ENCODE measurements at regions not wholly inside any gene's neighbourhood (a gene's known extent, or its start where the extent isn't known, plus 50 kb on each side); places are given as distances from the start of the nearest gene placed in this dataset.

GRCh38 chr18:79625924-79626561 lies 53.6 kb upstream of the CTDP1 start:
- no peak for DNase-seq (ENCODE audit: extremely low spot score, unreplicated experiment)
- H3K27ac Mint-ChIP-seq (ENCODE audit: unreplicated experiment): no peak overlapping the region
- no peaks in the 10 kb centered on the region for H3K9me3 Mint-ChIP-seq (ENCODE audit: unreplicated experiment)
- no peak for TF ChIP-seq CTCF (IDR thresholded peaks at IDR 0.05)
- H3K4me1 Mint-ChIP-seq (ENCODE audit: unreplicated experiment): no peaks in the 10 kb centered on the region
- H3K36me3 Mint-ChIP-seq (ENCODE audit: unreplicated experiment): no peaks in the 10 kb centered on the region
- H3K27me3 Mint-ChIP-seq (ENCODE audit: unreplicated experiment): peaks cover 60% of the 10 kb centered on the region
- H3K4me3 Mint-ChIP-seq (ENCODE audit: unreplicated experiment): no peak overlapping the region

GRCh38 chr18:79626905-79627749 lies 52.5 kb upstream of the CTDP1 start:
- no peak overlapping the region for H3K27ac Mint-ChIP-seq (ENCODE audit: unreplicated experiment)
- peaks cover 58% of the 10 kb centered on the region for H3K27me3 Mint-ChIP-seq (ENCODE audit: unreplicated experiment)
- H3K36me3 Mint-ChIP-seq (ENCODE audit: unreplicated experiment): no peaks in the 10 kb centered on the region
- DNase-seq (ENCODE audit: extremely low spot score, unreplicated experiment): no peak
- no peak for TF ChIP-seq CTCF (IDR thresholded peaks at IDR 0.05)
- H3K4me3 Mint-ChIP-seq (ENCODE audit: unreplicated experiment): no peak overlapping the region
- H3K9me3 Mint-ChIP-seq (ENCODE audit: unreplicated experiment): no peaks in the 10 kb centered on the region
- H3K4me1 Mint-ChIP-seq (ENCODE audit: unreplicated experiment): no peaks in the 10 kb centered on the region

- H3K4me3 Mint-ChIP-seq (ENCODE audit: unreplicated experiment): no peak overlapping the region
- H3K27ac Mint-ChIP-seq (ENCODE audit: unreplicated experiment): no peak overlapping the region
- no peaks in the 10 kb centered on the region for H3K4me1 Mint-ChIP-seq (ENCODE audit: unreplicated experiment)
- no peak for TF ChIP-seq CTCF (IDR thresholded peaks at IDR 0.05)
- peaks cover 55% of the 10 kb centered on the region for H3K27me3 Mint-ChIP-seq (ENCODE audit: unreplicated experiment)
- no peak for DNase-seq (ENCODE audit: extremely low spot score, unreplicated experiment)
- no peaks in the 10 kb centered on the region for H3K36me3 Mint-ChIP-seq (ENCODE audit: unreplicated experiment)
- no peaks in the 10 kb centered on the region for H3K9me3 Mint-ChIP-seq (ENCODE audit: unreplicated experiment)
Observed at GRCh38 chr18:79627750-79628294, 51.8 kb upstream of the CTDP1 start.

- H3K4me3 Mint-ChIP-seq (ENCODE audit: unreplicated experiment): no peak overlapping the region
- no peak overlapping the region for H3K27ac Mint-ChIP-seq (ENCODE audit: unreplicated experiment)
- no peaks in the 10 kb centered on the region for H3K36me3 Mint-ChIP-seq (ENCODE audit: unreplicated experiment)
- no peaks in the 10 kb centered on the region for H3K9me3 Mint-ChIP-seq (ENCODE audit: unreplicated experiment)
- peaks cover 53% of the 10 kb centered on the region for H3K27me3 Mint-ChIP-seq (ENCODE audit: unreplicated experiment)
- no peak for DNase-seq (ENCODE audit: extremely low spot score, unreplicated experiment)
- H3K4me1 Mint-ChIP-seq (ENCODE audit: unreplicated experiment): no peaks in the 10 kb centered on the region
- no peak for TF ChIP-seq CTCF (IDR thresholded peaks at IDR 0.05)
Observed at GRCh38 chr18:79628416-79629248, 51.0 kb upstream of the CTDP1 start.

Data from osteocyte (in vitro differentiated cells).